GM18505 (cell line): ENCODE measurements at regions not wholly inside any gene's neighbourhood (a gene's known extent, or its start where the extent isn't known, plus 50 kb on each side); places are given as distances from the start of the nearest gene placed in this dataset.

Source experiments
- ATAC-seq: cut with Tn5 transposase; IDR thresholded peaks from one replicate; pipeline ENCODE4 v1.9.1; 2021; ENCODE audit not compliant: unreplicated experiment
- POLR2A ChIP-seq: IDR thresholded peaks from 4 replicates; pipeline ENCODE4 v1.6.1; 2011; ENCODE audit warnings: borderline replicate concordance; ENCODE audit not compliant: insufficient read depth, insufficient read length; ENCODE audit errors: extremely low read depth

DNA sequence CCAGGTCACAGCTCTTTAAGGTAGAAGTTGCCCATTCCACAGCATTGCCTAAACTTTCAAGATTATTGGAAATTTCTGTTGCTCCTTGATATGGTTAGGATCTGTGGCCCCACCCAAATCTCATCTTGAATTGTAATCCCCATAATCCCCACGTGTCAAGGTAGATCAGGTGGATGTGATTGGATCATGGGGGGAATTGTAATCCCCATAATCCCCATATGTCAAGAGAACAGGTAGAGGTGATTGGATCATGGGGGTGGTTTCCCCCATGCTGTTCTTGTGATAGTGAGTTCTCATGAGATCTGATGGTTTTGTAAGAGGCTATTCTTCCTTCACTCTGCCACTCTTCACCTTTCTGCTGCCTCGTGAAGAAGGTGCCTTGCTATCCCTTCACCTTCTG lies 327.4 kb upstream of the MAP3K7 start:
- no peak for TF ChIP-seq POLR2A
- ATAC-seq: no peak

GRCh38 chr6:90913266-90913960 lies 326.5 kb upstream of the MAP3K7 start:
- no peak for TF ChIP-seq POLR2A
- no peak for ATAC-seq

GRCh38 chr6:90911642-90912041 lies 324.8 kb upstream of the MAP3K7 start:
- TF ChIP-seq POLR2A: no peak
- no peak for ATAC-seq

- ATAC-seq: no peak
- no peak for TF ChIP-seq POLR2A
Measured at GRCh38 chr6:90910893-90911292, 324.0 kb upstream of the MAP3K7 start.

DNA sequence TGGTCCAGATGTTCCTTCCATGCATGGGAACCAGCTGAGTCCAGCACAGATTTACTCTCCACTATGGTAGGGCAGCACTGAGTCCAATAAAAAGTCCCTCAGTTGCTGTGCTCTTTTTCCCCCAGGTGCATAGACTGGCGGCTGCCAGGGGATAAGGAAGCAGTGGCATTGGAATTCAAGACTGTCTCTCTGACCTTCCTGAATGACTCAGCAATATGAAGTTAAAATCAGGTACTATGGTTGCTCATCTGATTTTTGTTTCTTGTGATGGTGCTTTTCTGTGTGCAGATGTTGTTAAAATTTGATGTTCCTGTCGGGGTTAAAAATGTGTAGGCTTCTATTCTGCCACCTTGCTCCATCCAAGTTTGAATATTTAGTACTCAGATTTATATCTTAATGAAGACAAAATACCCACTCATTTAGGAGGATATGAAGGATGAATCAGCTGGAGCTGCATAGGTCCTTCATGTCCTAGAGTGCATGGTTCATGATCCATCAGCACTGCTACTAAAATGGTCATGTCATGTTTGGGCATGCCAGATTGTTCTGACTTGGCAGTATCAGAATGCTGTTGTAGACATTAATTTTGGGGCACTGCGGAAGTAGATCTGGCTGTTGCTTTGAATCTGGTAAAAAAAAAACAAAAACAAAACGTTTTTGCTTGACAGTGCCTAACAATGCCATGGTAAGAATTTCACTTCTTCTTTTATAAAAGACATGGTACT lies 321.2 kb upstream of the MAP3K7 start:
- no peak for TF ChIP-seq POLR2A
- no peak for ATAC-seq

DNA sequence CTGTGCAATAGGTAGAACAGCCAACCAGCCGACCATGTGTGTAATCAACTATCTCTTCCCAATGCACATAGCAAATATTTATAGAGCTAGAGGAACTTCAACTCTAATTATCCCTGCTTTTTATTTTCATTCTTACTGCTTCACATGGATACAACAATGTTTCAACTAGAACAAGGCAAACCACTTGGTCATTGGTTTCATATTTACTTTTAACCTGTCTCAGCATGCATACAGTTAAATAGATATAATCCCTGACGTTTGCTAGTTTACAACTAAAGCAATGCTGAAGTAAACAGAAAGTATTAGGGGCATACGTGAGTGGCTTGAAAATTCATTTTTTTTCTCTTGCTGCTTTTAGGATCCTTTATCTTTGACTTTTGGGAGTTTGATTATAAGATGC lies 318.5 kb upstream of the MAP3K7 start:
- no peak for TF ChIP-seq POLR2A

DNA sequence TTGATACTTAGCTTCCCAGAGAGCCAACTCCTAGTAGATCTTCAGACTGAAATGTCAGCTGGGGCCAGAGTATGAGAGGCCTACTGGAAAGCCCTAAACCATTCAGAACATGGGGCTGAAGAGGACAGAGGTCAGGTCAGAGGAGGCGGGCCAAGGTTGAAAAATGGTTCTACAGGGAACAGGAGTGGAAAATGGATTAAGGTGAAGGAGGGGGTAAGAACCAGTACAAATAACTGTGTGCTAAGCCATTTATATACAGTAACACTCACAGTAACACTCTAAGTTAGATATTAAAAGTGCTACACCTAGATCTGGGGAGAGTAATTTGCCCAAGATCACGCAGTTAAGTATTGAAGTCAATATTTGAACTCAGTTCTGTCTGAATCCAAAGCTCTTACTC lies 313.2 kb upstream of the MAP3K7 start:
- no peak for TF ChIP-seq POLR2A
- no peak for ATAC-seq

More for the DNA sequence above, 318.5 kb upstream of the MAP3K7 start:
- ATAC-seq: no peak

DNA sequence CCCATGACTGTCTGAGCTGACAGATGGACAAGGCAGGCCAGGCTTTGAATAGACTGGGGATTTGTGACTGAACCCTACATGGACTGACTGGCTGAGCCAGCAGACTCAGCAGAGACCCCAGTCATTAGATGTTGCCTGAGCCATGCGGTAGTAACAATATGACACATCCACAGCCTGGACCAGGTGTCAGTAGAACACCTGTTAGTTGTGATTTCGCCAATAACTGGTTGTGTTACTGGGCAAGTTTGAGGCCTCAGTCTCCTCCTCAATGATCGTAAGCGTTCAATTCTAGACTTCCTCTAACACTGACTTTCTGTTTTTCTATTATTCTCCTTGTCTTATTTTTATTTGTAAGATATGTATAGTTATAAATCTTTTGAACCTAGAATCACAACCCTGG lies 311.9 kb upstream of the MAP3K7 start:
- no peak for TF ChIP-seq POLR2A
- no peak for ATAC-seq

DNA sequence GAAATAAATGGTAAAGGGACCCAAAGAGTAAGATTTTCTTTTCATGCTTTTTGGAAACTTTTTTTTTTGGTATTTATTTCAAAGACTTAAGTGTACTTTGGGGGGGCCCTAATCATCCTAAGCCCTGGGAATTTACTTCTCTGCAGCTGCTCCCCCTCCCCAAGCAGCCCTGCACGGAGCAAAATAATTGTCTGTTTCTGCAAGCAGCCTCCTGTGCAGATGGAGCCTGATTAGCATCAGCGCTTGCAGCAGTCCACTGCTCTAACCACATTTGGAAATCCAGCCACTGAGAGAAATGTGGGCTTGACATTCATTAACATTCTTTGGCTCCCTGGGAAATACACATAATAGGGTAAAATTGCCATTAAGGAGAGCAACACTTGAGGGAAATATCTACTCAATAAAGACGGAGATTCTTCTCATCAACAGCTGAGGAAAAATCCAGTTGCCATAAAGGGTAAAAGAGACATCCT lies 309.2 kb upstream of the MAP3K7 start:
- no peak for TF ChIP-seq POLR2A
- ATAC-seq: no peak

- no peak for TF ChIP-seq POLR2A
- no peak for ATAC-seq
Measured at GRCh38 chr6:90895299-90896074, 308.6 kb upstream of the MAP3K7 start.

- ATAC-seq: no peak
- TF ChIP-seq POLR2A: no peak
Measured at GRCh38 chr6:90894285-90895130, 307.6 kb upstream of the MAP3K7 start.

DNA sequence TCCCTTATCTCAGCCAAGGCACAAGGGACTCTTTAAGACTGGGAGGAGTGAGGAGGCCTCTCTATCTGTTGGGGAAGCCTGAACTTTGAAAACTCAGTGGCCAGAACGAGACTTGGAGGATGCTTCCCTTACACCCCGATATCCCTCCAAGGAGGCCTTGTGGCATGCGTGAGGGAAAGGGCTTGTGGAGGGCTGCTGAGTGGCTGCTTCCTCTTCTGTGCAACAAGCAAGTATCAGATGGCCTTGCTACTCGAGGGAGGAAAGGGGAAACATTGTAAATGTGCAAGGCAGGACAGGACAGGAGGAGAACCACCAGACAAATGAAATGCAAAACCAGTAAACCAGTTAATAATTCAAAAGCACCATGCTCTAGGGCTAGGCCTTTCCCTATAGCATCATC lies 306.5 kb upstream of the MAP3K7 start:
- ATAC-seq: no peak
- no peak for TF ChIP-seq POLR2A

- no peak for TF ChIP-seq POLR2A
- no peak for ATAC-seq
Measured at GRCh38 chr6:90892271-90892670, 305.4 kb upstream of the MAP3K7 start.
